ENCODE measurements at regions not wholly inside any gene's neighbourhood (a gene's known extent, or its start where the extent isn't known, plus 50 kb on each side); places are given as distances from the start of the nearest gene placed in this dataset.
A peak's percentile ranks its signal among the peaks of the same experiment; 100 is the strongest.

GRCh38 chr1:234719454-234720251, 109.7 kb upstream of the IRF2BP2 start:
- TF ChIP-seq CTCF (IDR thresholded peaks at IDR 0.05) = no peak
- Histone ChIP-seq H3K9me3 (no peaks in the 10 kb centered on the region), H3K27ac (peak overlapping the region; percentile 33 to 100 (median 98)), H3K4me3 (no peak overlapping the region), H3K27me3 (no peaks in the 10 kb centered on the region), H3K36me3 (no peaks in the 10 kb centered on the region), H3K4me1 (peaks cover 30 to 92% (median 87%) of the 10 kb centered on the region in 9 donors)
- ATAC-seq (no peak), DNase-seq (no peak)
- 52 to 58% methylated on average over 8 of the region's 8 CpGs for WGBS, 2 donors
- intact Hi-C loops (cut with DNase I) = loop anchor here (2.0 to 10.0 kb wide), 24 partner anchors 105 to 358 kb away; partner anchors contain the start of gene IRF2BP2 (in 3 of the 10)

- no peaks in the 10 kb centered on the region for H3K36me3 ChIP-seq
- H3K9me3 ChIP-seq = no peaks in the 10 kb centered on the region
- peak overlapping the region; percentile 28 to 100 (median 98) for H3K27ac ChIP-seq
- no peaks in the 10 kb centered on the region for H3K27me3 ChIP-seq
- H3K4me1 ChIP-seq = peaks cover 30 to 87% (median 83%) of the 10 kb centered on the region in 9 donors
- DNase-seq (no peak), ATAC-seq (no peak)
- H3K4me3 ChIP-seq = no peak overlapping the region
- TF ChIP-seq CTCF (IDR thresholded peaks at IDR 0.05) = no peak
- intact Hi-C loops (cut with DNase I) = loop anchor here in 2 of 10 donors (2.0 to 5.0 kb wide), 2 partner anchors 106 to 221 kb away; no protein-coding TSS in a partner anchor
- 47 to 57% methylated on average over 10 of the region's 10 CpGs for WGBS, 2 donors
Observed at GRCh38 chr1:234718496-234719453, 108.8 kb upstream of the IRF2BP2 start.

GRCh38 chr1:234716908-234717375, 107.0 kb upstream of the IRF2BP2 start:
- no peak overlapping the region for H3K4me3 ChIP-seq
- H3K36me3 ChIP-seq = no peaks in the 10 kb centered on the region
- no peak for DNase-seq
- no peaks in the 10 kb centered on the region for H3K27me3 ChIP-seq
- H3K27ac ChIP-seq = peak overlapping the region in 9 of 10 donors; percentile 28 to 100 (median 91)
- H3K9me3 ChIP-seq = no peaks in the 10 kb centered on the region
- no peak for ATAC-seq
- H3K4me1 ChIP-seq = peaks cover 19 to 68% (median 65%) of the 10 kb centered on the region in 9 donors
- TF ChIP-seq CTCF (IDR thresholded peaks at IDR 0.05) = no peak
- WGBS, 2 donors = 49 to 64% methylated on average over 15 of the region's 15 CpGs
- intact Hi-C loops (cut with DNase I) = loop anchor here in 2 of 10 donors (5.0 kb wide), 1 partner anchor 220 kb away; no protein-coding TSS in a partner anchor

Measured in heart right ventricle (tissue), 16 donors.